Neuronal stem cell (in vitro differentiated cells): ENCODE measurements at regions not wholly inside any gene's neighbourhood (a gene's known extent, or its start where the extent isn't known, plus 50 kb on each side); places are given as distances from the start of the nearest gene placed in this dataset.

Experiments
- DNase-seq: peaks from one replicate; pipeline ENCODE4 v3.0.0-alpha.2; 2013; ENCODE audit warnings: low spot score
- H2AFZ ChIP-seq: one replicate; pipeline ENCODE4 v1.6.1; 2013; ENCODE audit warnings: mild to moderate bottlenecking, low read length, inconsistent platforms
- H2AK5ac ChIP-seq: 2 replicates; pipeline ENCODE4 v1.6.1; 2013; ENCODE audit warnings: low read depth, mild to moderate bottlenecking, inconsistent platforms, low read length, moderate library complexity, mixed read lengths
- H2BK120ac ChIP-seq: 2 replicates; pipeline ENCODE4 v1.6.1; 2013; ENCODE audit warnings: low read depth, mild to moderate bottlenecking, inconsistent platforms, low read length, moderate library complexity, mixed read lengths
- H2BK12ac ChIP-seq: one replicate; pipeline ENCODE4 v1.6.1; 2013; ENCODE audit warnings: low read length, inconsistent platforms
- H2BK15ac ChIP-seq: 2 replicates; pipeline ENCODE4 v1.6.1; 2013; ENCODE audit warnings: mild to moderate bottlenecking, low read length, inconsistent platforms, mixed read lengths
- H2BK5ac ChIP-seq: one replicate; pipeline ENCODE4 v1.6.1; 2013; ENCODE audit warnings: inconsistent platforms, mild to moderate bottlenecking, low read length, moderate library complexity
- H3K14ac ChIP-seq: one replicate; pipeline ENCODE4 v1.6.1; 2013; ENCODE audit warnings: low read length, inconsistent platforms
- H3K18ac ChIP-seq: 2 replicates; pipeline ENCODE4 v1.6.1; 2013; ENCODE audit warnings: low read length, inconsistent platforms
- H3K23ac ChIP-seq: 2 replicates; pipeline ENCODE4 v1.6.1; 2013; ENCODE audit warnings: low read depth, mild to moderate bottlenecking, mixed read lengths, low read length, inconsistent platforms; ENCODE audit not compliant: poor library complexity
- H3K27ac ChIP-seq: replicated peaks from 3 replicates; pipeline ENCODE4 v1.5.1; 2013; ENCODE audit warnings: low read length, inconsistent platforms
- H3K27me3 ChIP-seq, 3 experiments: 2 replicates each; pipeline ENCODE4 v1.6.1; 2013; ENCODE audit warnings: low read length in 3 of 3, mild to moderate bottlenecking in 2 of 3, inconsistent platforms in 1 of 3, low read depth in 1 of 3, mixed read lengths in 1 of 3, moderate library complexity in 1 of 3; ENCODE audit not compliant: control insufficient read depth in 3 of 3, insufficient read depth in 3 of 3
- H3K36me3 ChIP-seq, 2 donors: replicated peaks in 1 of 2; 2 replicates each; pipeline ENCODE4 v1.6.1; 2013; ENCODE audit warnings: low read length in 2 of 2; ENCODE audit not compliant: control insufficient read depth in 2 of 2, insufficient read depth in 2 of 2
- H3K4ac ChIP-seq: 2 replicates; pipeline ENCODE4 v1.6.1; 2013; ENCODE audit warnings: inconsistent platforms, mild to moderate bottlenecking, low read length, moderate library complexity
- H3K4me1 ChIP-seq, 2 donors: 1 replicate in 1 of 2; 2 replicates in 1 of 2; pipeline ENCODE4 v1.6.1; 2013; ENCODE audit warnings: low read length in 2 of 2, low read depth in 1 of 2; ENCODE audit not compliant: control insufficient read depth in 2 of 2, insufficient read depth in 1 of 2
- H3K4me2 ChIP-seq: one replicate; pipeline ENCODE4 v1.6.1; 2013; ENCODE audit warnings: mild to moderate bottlenecking, low read length, inconsistent platforms; ENCODE audit not compliant: insufficient read depth, poor library complexity, severe bottlenecking
- H3K4me3 ChIP-seq, 2 donors: 2 replicates each; pipeline ENCODE4 v1.5.1; 2013; ENCODE audit warnings: low read length in 2 of 2, mild to moderate bottlenecking in 2 of 2, inconsistent platforms in 1 of 2, moderate library complexity in 1 of 2
- H3K79me1 ChIP-seq: one replicate; pipeline ENCODE4 v1.6.1; 2013; ENCODE audit warnings: low read depth, mild to moderate bottlenecking, inconsistent platforms, low read length, moderate library complexity
- H3K9ac ChIP-seq: one replicate; pipeline ENCODE4 v1.6.1; 2013; ENCODE audit warnings: mild to moderate bottlenecking, low read depth, low read length, inconsistent platforms; ENCODE audit not compliant: poor library complexity
- H3K9me3 ChIP-seq, 2 donors: replicated peaks in 1 of 2; 2 replicates each; pipeline versions ENCODE3 to v1.6.1; 2013; ENCODE audit warnings: low read length in 2 of 2, mild to moderate bottlenecking in 2 of 2, inconsistent platforms in 1 of 2, low read depth in 1 of 2, mixed read lengths in 1 of 2, moderate library complexity in 1 of 2; ENCODE audit not compliant: control insufficient read depth in 2 of 2, insufficient read depth in 1 of 2
- H4K8ac ChIP-seq: one replicate; pipeline ENCODE4 v1.6.1; 2013; ENCODE audit warnings: low read depth, mild to moderate bottlenecking, inconsistent platforms, low read length, moderate library complexity
- H4K91ac ChIP-seq: one replicate; pipeline ENCODE4 v1.6.1; 2013; ENCODE audit warnings: low read length, low read depth, mild to moderate bottlenecking, inconsistent platforms; ENCODE audit not compliant: poor library complexity
- WGBS, 2 donors: extraction: QIAGEN DNeasy Blood & Tissue Kit; methylation state at CpG; one replicate each; pipeline ENCODE4 v1.1.7; 2013; ENCODE audit warnings: missing lambda C conversion rate in 2 of 2, mixed read lengths in 1 of 2; ENCODE audit not compliant: insufficient read length in 2 of 2, insufficient replicate concordance in 1 of 2; ENCODE audit errors: extremely low coverage in 2 of 2; 5-methylcytosine and 5-hydroxymethylcytosine counted together

DNA sequence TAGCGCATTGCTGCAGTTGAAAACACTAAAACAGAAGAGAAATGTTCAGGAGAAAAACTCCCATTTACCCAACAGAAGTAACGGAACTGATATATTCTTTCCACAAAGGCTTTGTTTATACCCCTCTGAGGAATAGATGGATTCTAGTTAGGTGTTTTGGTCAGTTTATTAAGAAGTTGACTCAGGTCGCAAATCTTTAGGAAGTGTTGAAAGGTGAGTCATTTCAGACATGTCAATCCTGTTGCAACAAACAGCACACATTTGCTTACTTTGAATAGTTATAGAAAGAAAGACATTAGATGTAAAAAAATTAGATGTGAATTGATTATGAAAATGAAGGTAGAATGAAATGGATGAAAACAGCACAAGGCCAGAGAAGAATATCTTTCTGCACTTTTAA, 941.0 kb downstream of the KCNJ2 start:
- Histone ChIP-seq H3K79me1 (no peaks in the 10 kb centered on the region), H2BK5ac (no peak overlapping the region), H3K4me1 (peaks cover 14% of the 10 kb centered on the region in 2 donors), H2BK120ac (no peak overlapping the region), H3K9ac (no peak overlapping the region), H2BK12ac (no peak overlapping the region), H3K23ac (no peak overlapping the region), H4K91ac (no peak overlapping the region), H3K4me2 (no peak overlapping the region), H2AK5ac (no peak overlapping the region), H2BK15ac (no peak overlapping the region), H2AFZ (no peak overlapping the region), H3K9me3 (no peaks in the 10 kb centered on the region), H3K27me3 (no peaks in the 10 kb centered on the region), H3K14ac (no peak overlapping the region), H3K27ac (peak overlapping the region; percentile 13), H3K18ac (no peak overlapping the region), H4K8ac (no peak overlapping the region), H3K4ac (no peak overlapping the region), H3K36me3 (no peaks in the 10 kb centered on the region), H3K4me3 (no peak overlapping the region)
- no peak for DNase-seq
- no CpG with 5 or more reads among the region's 3 CpGs for WGBS, 2 donors

DNA sequence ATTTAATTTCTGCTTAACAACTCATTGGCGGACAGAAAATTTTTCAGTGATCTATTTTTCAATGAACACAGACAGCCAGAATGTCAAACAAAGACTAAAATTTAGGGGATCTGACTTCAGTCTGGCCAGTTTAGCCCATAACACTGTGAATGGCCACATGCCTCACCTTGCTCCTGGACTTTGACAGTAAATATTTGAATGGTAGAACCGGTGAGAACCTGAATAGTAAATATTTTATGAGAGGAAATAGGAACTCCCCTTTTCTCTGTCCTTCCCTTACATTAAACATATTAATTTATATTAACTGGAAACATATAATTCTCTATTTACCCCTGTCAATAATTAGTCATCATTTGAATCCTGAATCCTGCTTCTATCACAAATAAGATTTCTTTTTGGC, 942.1 kb downstream of the KCNJ2 start:
- Histone ChIP-seq H4K91ac (no peak overlapping the region), H3K79me1 (no peaks in the 10 kb centered on the region), H3K9ac (no peak overlapping the region), H2BK120ac (no peak overlapping the region), H3K23ac (no peak overlapping the region), H3K14ac (no peak overlapping the region), H3K27ac (no peak overlapping the region), H4K8ac (no peak overlapping the region), H2BK12ac (no peak overlapping the region), H2AK5ac (no peak overlapping the region), H3K4ac (no peak overlapping the region), H3K18ac (no peak overlapping the region), H3K4me2 (no peak overlapping the region), H2BK5ac (no peak overlapping the region), H3K9me3 (no peaks in the 10 kb centered on the region), H3K4me3 (no peak overlapping the region), H3K36me3 (no peaks in the 10 kb centered on the region), H2BK15ac (no peak overlapping the region), H2AFZ (no peak overlapping the region), H3K4me1 (peaks cover 14 to 15% of the 10 kb centered on the region in 2 donors), H3K27me3 (no peaks in the 10 kb centered on the region)
- no CpG with 5 or more reads among the region's 2 CpGs for WGBS, 2 donors
- no peak for DNase-seq

DNA sequence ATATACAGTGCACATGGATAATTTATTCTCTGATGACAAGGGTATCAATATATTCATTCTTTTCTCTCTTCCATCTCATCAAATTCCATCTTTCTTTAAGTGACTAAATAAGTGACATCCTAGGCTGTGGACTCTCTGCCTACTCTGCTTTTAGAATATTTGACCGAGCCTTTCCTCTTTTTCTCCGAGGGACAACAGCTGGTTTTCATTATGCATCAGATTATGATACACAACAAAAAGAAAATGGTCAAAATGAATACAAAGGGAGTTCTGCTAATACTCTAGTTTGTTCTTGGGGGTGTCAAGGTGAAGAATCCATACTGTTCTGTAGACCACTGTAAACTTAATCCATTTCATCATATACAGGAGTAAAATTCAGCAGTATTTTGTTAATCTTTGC, 942.6 kb downstream of the KCNJ2 start:
- Histone ChIP-seq H3K79me1 (no peaks in the 10 kb centered on the region), H2AFZ (no peak overlapping the region), H2AK5ac (no peak overlapping the region), H2BK15ac (no peak overlapping the region), H3K27me3 (no peaks in the 10 kb centered on the region), H3K9ac (no peak overlapping the region), H3K4me2 (no peak overlapping the region), H2BK12ac (no peak overlapping the region), H3K4me1 (peaks cover 14 to 15% of the 10 kb centered on the region in 2 donors), H3K4ac (no peak overlapping the region), H2BK5ac (no peak overlapping the region), H3K14ac (no peak overlapping the region), H3K36me3 (no peaks in the 10 kb centered on the region), H2BK120ac (no peak overlapping the region), H3K9me3 (no peaks in the 10 kb centered on the region), H4K91ac (no peak overlapping the region), H3K23ac (no peak overlapping the region), H4K8ac (no peak overlapping the region), H3K4me3 (no peak overlapping the region), H3K18ac (no peak overlapping the region), H3K27ac (no peak overlapping the region)
- WGBS, 2 donors = no CpG with 5 or more reads among the region's 2 CpGs
- no peak for DNase-seq

DNA sequence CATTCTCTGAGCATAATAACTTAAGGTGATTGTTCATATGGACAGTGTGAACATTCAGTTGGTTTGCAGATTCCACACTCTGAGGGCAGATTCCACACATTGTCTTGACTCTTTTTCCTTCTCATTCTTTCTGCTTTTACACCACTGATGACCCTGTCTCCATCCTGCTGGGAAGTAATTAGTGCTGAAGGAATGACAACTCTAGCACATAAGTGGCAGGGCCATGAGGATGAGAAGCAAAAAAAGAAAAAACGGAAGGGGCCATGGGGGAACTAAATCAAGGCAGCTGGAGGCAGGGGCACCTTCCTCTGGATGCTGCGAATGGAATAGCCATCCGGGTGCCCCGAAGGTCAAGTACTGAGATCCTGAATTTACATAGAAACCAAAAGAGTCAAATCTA, 944.0 kb downstream of the KCNJ2 start:
- Histone ChIP-seq H3K9me3 (no peaks in the 10 kb centered on the region), H3K4ac (no peak overlapping the region), H3K27ac (peak overlapping the region; percentile 15), H3K9ac (no peak overlapping the region), H2BK120ac (no peak overlapping the region), H3K4me3 (no peak overlapping the region), H3K18ac (no peak overlapping the region), H4K8ac (no peak overlapping the region), H3K23ac (no peak overlapping the region), H3K79me1 (no peaks in the 10 kb centered on the region), H3K14ac (no peak overlapping the region), H2BK12ac (no peak overlapping the region), H4K91ac (no peak overlapping the region), H2AFZ (peak overlapping the region; percentile 40), H3K36me3 (no peaks in the 10 kb centered on the region), H2BK15ac (no peak overlapping the region), H2BK5ac (no peak overlapping the region), H2AK5ac (no peak overlapping the region), H3K27me3 (no peaks in the 10 kb centered on the region), H3K4me1 (peaks cover 17 to 25% of the 10 kb centered on the region in 2 donors), H3K4me2 (no peak overlapping the region)
- no CpG with 5 or more reads among the region's 4 CpGs for WGBS, 2 donors
- no peak for DNase-seq
